GM18907 (cell line): ENCODE measurements at regions not wholly inside any gene's neighbourhood (a gene's known extent, or its start where the extent isn't known, plus 50 kb on each side); places are given as distances from the start of the nearest gene placed in this dataset.
"Not testable (repeated sequence)": the region's sequence is repeated elsewhere in the genome, so short reads cannot be mapped to it uniquely, and the experiment has no call there.

Experiments used
- ATAC-seq: cut with Tn5 transposase; IDR thresholded peaks from one replicate; pipeline ENCODE4 v1.9.1; 2021; ENCODE audit warnings: mild to moderate bottlenecking, moderate library complexity; ENCODE audit not compliant: unreplicated experiment

GRCh38 chr10:89944138-89944537 lies 242.7 kb downstream of the KIF20B start:
- ATAC-seq: no peak

GRCh38 chr10:89946106-89946505 lies 244.7 kb downstream of the KIF20B start:
- no peak for ATAC-seq

GRCh38 chr10:89949496-89949895 lies 248.1 kb downstream of the KIF20B start:
- no peak for ATAC-seq

GRCh38 chr10:89952325-89952724 lies 250.9 kb downstream of the KIF20B start:
- ATAC-seq: no peak

- no peak for ATAC-seq
Observed at GRCh38 chr10:89952751-89953150, 251.4 kb downstream of the KIF20B start.

DNA sequence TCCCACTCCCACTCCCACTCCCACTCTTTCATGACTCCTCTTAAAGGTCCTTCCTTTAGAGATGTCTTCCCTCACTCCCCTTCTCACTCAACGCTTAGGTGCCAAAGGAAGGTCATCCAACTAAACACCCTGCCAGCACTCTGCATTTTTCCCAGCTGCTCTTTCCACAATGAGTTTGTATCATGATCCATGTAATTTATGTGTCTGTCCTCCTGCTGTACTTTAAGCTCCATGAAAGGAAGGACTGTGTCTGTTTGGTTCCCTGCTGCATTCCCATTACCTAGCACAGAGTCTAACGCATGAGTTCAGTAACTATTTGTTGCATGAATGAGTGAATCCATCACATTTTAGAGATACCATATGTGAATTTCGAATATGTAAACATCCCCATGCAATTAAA lies 252.7 kb downstream of the KIF20B start:
- no peak for ATAC-seq

- no peak for ATAC-seq
Observed at GRCh38 chr10:89954787-89955566, 253.6 kb downstream of the KIF20B start.

DNA sequence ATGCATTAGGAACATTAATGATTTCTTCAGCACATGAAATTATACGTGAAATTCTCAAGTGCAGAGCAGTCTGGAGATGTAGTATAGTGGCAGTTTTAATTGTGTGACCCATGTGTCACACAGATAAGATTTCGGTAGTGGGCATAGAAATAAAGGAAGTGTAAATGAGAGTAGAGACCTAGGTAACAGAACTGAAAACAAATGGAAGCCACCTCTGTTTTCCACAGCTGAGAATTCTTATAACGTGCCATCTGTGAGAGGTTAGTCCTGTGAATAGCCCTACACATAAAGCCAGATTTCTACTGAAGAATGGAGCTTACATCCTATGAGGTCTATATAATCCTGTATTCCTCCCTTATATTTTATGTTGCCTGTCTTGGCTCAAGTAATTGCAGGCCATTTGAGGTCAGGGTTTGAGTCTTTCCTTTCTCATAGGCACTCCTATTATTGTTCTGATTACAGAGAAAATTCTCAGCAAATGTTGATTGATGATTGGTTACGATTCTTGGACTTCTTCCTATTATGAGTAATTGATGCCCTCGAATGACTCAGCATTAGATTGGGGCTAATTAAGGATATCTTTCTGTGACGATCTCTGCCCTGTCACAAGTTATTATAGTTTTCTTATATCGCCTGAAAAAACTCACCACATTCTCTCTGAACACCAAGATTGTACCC lies 258.2 kb downstream of the KIF20B start:
- no peak for ATAC-seq

DNA sequence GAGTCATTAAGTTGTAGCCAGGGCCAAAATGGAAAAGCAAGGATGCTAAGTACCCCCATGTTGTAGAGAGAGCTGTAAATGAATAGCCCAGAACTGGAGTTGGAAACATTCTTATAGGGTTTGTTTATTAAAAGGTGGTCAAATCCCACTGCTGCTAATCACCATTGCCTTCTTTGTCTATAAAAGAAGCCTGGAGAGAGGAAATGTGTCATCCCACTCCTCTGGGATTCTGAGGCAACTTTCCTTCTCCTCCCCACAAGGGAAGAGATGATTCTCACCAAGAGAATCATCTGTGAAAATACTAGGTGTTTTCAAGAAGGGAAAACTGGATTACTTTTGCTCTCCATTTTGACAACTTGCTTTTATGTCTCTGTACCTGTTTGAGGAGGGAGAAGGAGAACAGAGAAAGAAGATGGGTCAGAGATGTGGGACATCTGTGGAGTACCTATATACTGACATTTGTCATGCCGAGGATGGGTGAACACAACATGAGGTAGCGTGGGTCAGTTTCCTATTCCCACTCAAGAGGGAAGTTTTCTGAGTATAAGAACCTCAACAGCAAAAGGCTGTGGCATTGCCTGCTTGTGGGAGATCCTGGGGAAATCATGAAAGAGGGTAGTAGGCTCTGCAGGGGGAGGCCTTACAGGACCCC lies 262.2 kb downstream of the KIF20B start:
- ATAC-seq: no peak

- ATAC-seq: no peak
Observed at GRCh38 chr10:89966211-89966610, 264.8 kb downstream of the KIF20B start.

GRCh38 chr10:89973326-89973725 lies 271.9 kb downstream of the KIF20B start:
- no peak for ATAC-seq

GRCh38 chr10:89975071-89975470 lies 273.7 kb downstream of the KIF20B start:
- ATAC-seq: no peak

DNA sequence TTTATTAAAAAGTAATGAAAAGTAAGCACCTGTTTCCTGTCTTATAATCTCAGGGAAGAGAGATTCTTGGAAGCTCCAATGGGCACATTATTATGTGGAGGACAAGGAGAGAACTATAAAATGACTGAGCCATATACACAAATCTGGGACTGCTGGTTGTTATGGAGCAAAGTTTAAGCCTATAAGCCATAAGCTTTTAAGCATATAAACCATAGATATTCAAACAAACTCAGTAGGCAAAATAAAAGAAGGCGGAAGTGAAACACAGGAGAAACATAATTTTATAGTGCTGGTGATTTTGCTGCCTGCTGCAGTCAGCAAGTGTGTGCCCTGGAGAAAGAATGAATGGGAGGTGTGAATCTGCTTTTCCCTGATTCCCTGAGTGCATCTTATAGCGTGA lies 274.4 kb downstream of the KIF20B start:
- ATAC-seq: no peak

DNA sequence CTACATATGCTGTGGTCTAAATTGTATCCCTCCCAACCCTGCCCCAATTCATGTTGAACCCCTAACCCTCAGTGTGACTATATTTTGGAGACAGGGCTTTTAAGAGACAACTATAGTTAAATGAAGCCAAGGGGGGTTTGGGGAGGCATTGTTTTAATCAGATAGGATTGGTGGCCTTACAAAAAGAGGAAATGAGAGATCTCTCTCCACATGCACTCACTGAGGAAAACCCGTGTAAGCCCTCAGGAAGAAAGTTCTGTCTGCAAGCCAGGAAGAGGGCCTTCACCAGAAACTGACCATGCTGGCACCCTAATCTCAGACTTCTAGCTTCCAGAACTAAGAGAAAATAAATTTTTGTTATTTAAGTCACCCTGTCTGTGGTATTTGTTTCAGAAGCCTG lies 276.7 kb downstream of the KIF20B start:
- ATAC-seq: no peak

GRCh38 chr10:89979726-89980125 lies 278.3 kb downstream of the KIF20B start:
- ATAC-seq: no peak

GRCh38 chr10:89980166-89980565 lies 278.8 kb downstream of the KIF20B start:
- no peak for ATAC-seq

DNA sequence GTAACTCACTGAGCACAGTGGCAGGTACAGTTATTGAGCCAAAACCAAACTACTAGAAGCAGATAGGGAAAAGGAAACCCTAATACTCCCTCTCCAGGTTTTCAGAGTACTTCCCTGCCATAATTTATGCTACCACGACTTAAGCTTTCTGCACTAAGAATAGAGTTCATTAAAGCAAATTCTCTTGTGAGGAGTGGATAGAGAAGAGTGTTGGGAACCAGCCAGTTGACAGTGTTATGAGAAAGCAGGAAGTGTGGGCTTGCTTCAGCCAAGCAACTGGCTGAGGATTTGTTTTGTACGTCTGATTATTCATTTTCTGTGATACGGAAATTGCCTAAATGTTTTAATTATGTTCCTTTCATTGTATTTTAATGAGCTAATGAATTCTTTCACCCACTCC lies 280.5 kb downstream of the KIF20B start:
- ATAC-seq: no peak

DNA sequence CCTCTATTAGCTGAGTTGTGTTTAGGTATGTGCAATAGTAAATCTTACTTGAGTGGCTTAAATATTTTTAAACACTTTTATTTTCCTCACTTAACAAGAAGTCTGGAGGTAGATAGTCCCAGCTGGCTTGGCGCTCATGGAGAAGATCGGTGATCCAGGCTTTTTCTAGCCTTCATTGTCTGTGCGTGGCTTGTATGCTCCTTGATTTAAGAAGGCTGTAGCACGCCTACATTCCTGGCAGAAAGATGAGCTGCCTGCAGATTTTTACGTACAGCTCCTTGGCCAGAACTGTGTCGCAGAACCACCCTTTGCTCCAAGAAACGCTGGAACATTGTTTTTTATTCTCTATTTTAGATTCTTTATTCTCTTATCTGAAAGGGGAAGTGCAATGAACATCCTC lies 284.1 kb downstream of the KIF20B start:
- no peak for ATAC-seq

- ATAC-seq: not testable (repeated sequence)
Observed at GRCh38 chr10:89988361-89988760, 287.0 kb downstream of the KIF20B start.

DNA sequence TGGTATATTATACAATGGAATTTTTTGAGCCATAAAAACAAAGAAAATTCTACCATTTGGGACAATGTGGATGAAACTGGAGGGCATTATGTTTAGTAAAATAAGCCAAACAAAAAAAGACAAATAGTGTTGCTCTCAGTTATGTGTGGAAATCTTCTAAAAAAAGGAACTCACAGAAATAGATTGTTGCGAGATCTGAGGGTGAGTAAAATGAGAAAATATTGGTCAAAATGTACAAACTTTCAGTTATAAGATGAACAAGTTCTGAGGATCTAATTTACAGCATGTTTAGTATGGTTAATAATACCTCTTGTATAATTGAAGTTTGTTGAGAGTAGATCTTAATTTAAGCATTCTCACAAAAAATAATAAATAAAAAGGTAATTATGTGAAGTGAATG lies 291.2 kb downstream of the KIF20B start:
- ATAC-seq: no peak

- no peak for ATAC-seq
Observed at GRCh38 chr10:90007226-90007625, 305.8 kb downstream of the KIF20B start.

GRCh38 chr10:90011281-90011680 lies 309.9 kb downstream of the KIF20B start:
- not testable (repeated sequence) for ATAC-seq
